ENCODE measurements at regions not wholly inside any gene's neighbourhood (a gene's known extent, or its start where the extent isn't known, plus 50 kb on each side); places are given as distances from the start of the nearest gene placed in this dataset.

DNA sequence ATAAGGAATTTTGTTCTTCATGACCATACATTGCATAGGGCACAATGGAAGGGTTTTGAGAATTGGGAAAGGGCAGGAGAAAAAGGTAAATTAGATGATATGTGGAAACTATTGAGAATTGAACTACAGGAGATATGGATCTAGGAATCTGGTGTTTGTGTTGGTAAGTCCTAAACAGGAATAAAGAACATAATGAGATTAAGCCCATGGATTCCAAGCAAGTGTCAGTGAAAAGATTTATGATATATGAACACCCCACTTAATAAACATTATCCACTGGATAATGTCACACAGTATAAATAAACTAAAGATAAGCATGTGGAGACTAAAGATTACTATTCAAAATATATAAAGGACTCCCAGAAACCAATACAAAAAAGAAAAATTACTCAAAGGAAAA, 98.2 kb downstream of the TNFSF18 start:
- DNase-seq (ENCODE audit: low read depth), result no peak

GRCh38 chr1:172954476-172955150, 96.1 kb downstream of the TNFSF18 start:
- no peak for DNase-seq (ENCODE audit: low read depth)

- no peak for DNase-seq (ENCODE audit: low read depth)
These were observed 95.5 kb downstream of the TNFSF18 start for GRCh38 chr1:172955161-172955815.

GRCh38 chr1:172956871-172957270, 93.9 kb downstream of the TNFSF18 start:
- DNase-seq (ENCODE audit: low read depth), result no peak

DNA sequence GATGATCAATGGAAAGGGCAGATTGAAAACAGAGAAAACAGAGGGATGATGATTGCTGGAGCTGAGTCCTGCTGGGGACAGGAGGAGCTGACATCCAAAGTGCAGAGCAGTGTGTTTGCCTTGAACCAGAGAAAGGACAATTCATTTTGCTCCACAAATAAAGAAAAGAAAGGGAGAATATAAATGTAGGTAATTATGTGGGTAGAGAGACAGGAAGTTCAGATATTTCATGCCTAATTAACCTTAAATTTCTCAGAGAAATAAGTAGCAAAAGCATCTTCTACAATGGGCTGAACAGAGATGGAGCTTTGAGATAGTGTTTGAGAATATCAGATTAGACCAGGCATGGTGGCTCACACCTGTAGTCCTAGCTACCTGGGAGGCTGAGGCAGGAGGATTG, 93.2 kb downstream of the TNFSF18 start:
- no peak for DNase-seq (ENCODE audit: low read depth)

- no peak for DNase-seq (ENCODE audit: low read depth)
These were observed 91.2 kb downstream of the TNFSF18 start for GRCh38 chr1:172959571-172959970.

DNA sequence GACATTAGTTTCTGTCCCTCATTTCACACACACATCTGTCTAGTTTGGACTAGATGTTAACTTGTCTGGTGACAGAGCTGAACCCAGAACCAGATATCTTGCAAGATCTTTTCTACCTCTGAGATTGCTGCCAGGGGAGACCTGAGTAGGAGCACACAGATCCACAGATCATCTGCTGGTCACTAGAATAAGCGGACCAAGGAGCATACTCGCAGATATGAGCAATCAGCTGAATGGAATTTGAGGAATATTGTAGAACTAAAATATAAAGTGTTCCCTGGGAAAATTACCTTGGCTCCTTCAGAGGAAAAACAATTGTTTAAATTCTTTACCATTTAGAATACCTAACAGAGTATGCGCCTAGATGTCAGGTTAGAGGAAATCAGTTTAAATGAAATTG, 90.7 kb downstream of the TNFSF18 start:
- no peak for DNase-seq (ENCODE audit: low read depth)

DNA sequence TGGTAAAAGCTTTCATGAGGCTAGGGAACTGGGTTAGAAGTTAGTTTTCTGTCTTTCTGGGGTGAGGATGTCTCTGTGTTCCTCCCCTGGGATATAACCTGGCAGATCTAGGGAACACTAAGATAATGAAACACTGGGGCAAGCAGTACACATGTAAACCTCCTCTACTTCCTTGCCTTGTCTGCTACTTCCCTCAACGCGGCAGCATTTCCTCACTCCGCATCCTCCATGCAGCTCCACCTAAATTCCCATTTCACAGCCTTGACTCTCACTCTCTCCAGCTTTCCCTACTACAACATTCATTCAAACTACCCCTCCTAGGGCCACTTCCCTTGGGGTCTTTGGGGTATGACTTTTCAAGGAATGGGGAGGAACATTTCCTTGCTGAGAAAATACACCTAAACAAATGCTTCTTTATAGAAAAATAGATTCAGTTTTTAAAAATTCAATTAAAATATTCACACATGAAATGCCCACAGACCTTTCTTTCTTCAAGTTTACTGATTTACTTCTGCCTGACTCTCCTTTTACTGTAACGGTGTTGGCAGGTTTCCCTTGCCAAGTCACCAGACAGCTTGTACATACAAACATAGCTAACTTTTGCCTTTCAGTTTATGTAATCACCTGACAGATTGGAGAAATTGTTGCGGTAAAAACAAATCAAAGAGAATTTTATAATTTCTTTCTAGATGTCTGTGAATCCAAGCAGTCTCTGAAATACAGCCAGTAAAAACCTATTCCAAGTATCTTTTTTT, 90.1 kb downstream of the TNFSF18 start:
- DNase-seq (ENCODE audit: low read depth), result no peak

- no peak for DNase-seq (ENCODE audit: low read depth)
These were observed 85.9 kb downstream of the TNFSF18 start for GRCh38 chr1:172964864-172965263.

DNA sequence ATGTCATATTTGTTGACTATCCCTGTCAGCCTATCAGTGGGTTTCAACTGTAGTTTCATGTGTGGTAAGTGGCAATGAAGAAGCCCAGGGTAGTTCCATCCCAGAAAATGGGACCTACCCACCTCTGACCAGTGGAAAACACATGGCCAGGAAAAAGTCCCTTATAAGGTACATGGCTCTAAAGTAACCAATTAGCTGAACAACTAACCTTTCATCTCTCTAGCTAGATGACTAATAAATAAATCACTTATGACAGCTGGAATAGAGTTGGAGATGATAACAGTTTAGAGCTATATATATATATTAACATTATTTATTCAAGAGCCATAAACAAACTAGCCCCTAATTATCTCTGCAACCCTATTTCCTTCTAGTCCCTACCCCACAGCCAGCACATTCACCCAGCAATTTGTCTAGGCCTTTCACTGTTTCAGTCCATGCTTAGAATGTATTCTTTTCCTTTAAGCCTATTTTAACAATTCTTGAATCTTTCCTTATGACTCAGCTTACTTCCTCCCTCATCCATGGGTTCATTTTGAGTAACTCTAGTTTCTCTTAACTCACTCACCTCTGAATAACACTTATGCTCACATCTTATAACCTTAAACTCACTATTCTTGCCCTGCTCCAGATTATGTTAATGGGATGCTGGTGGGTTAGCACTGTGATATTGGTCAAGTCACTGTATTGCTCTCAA, 83.7 kb downstream of the TNFSF18 start:
- no peak for DNase-seq (ENCODE audit: low read depth)

DNA sequence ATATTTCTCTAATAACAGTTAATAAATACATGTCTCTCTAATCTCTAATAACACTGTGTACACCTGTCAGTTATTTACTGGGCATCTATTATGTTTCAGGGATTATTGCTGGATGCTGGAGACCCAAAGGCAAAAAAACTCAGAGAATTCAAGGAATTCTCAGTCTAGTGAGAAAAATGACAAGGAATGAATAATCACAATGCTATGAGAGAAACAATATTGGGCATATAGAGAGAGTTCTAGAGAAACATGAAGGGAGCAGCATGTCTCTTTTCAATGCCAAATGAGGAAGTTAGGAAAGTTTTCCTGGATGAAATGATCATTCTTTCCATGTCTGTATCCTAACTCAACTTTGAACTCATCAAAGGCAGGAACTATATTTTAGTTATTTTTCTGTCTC, 82.8 kb downstream of the TNFSF18 start:
- no peak for DNase-seq (ENCODE audit: low read depth)

DNA sequence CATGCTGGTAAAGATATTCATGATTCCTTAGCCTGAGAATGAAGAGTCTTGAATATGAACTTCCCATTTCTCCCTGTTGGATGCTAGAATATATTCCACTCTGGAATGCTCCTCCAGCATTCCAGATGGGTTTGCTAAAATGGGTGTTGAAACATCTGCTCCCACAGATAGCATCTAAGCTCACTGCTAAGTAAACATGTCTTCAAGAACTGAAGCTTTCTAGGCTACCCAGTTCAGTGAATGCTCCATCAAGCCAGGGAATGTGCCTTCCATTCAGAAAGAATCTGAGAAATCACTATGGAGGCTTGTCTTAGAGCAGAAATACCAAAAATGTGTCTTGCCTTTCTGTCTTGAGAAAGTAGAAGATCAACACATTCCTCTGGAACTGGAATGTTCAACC, 81.1 kb downstream of the TNFSF18 start:
- DNase-seq (ENCODE audit: low read depth), result no peak

- DNase-seq (ENCODE audit: low read depth), result no peak
These were observed 80.6 kb downstream of the TNFSF18 start for GRCh38 chr1:172970186-172970585.

DNA sequence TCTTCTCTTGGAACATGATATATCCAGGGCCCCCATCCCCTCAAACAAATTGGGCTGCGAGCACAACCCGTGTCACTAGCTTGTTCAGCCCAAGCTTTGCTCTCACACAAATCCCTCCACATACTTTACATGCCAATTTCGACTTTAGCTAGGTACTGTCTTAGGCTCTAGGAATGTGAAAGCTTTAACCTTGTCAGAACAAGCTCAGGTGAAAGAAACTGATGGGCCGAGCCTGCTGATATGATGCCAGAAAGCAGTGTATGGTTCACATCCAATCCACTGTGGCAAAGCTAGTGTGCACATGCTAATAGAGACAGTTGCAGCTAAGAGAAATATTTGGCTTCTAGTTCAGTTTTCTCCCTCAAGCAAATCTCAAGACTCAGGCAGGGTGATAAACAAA, 79.5 kb downstream of the TNFSF18 start:
- no peak for DNase-seq (ENCODE audit: low read depth)

DNA sequence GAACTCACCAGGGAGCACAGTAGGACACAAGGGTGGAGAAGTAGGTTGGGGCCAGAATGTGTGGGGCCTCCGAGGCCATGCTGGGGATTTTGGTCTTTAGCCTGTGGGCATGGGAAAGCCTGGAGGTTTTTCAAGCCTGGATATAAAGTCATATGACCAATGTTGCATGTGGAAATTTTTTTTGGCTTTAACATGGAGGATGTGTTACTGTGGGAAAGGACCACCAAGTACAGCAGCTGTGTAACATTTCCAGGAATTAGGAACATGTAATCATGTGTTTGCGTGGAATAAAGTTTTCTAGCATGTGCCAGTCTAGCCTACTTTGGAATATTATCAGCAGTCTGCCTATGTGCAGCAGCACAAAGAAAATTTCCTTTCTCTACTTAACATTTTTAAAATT, 78.5 kb downstream of the TNFSF18 start:
- DNase-seq (ENCODE audit: low read depth), result no peak

GRCh38 chr1:172973424-172973823, 77.3 kb downstream of the TNFSF18 start:
- no peak for DNase-seq (ENCODE audit: low read depth)

GRCh38 chr1:172976222-172977041, 74.3 kb downstream of the TNFSF18 start:
- no peak for DNase-seq (ENCODE audit: low read depth)

DNA sequence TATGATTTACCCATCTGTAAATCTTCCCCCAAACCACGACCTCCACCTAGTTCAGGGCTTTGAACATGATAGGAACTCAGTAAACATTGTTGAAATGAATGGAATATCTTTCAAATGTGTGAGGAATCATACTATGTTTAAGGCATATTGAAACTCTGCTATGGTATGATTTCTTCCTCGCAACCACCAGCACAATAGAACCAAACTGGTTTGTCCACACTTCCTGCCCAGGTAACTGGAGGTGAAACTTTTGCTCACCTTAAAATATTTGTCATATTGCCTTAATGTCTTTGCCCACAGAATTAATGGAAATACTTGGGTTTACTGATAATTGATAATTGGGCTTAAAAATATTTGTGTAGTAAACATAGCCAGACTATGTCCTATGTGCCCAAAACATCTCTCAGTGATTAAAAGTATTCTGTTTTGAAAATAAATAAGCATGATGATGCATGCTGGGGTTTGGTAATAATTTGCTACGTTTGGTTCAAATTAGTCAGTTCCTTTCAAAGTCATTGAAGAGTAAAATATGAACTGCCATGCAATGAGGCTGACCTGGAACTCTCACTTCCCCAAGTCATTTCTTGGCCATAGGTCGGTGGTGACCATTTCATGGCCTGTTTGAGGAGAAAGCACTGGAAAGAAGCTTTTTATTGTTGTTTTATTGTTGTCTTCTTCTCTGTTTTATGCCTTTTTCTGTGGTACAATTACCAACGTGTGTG, 73.3 kb downstream of the TNFSF18 start:
- DNase-seq (ENCODE audit: low read depth), result no peak

DNA sequence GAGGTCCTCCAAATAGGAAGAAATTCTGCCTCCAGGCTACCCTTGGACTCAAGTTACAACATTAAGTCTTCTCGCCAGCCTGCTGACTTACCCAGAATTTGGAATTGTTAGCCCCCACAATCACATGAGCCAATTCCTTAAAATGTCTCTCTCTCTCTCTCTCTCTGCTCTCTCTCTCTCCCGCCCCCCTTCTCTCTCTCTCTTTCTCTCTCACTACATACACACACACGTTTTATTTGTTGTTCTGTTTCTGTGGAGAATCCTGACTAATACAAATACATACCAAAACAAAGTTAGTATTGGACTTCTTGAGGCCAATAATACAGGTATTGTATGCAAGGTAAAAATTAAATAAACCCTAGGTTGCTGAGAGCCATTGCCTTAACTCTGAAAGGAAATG, 72.1 kb downstream of the TNFSF18 start:
- no peak for DNase-seq (ENCODE audit: low read depth)

- DNase-seq (ENCODE audit: low read depth), result no peak
These were observed 70.9 kb downstream of the TNFSF18 start for GRCh38 chr1:172979828-172980227.

- no peak for DNase-seq (ENCODE audit: low read depth)
These were observed 70.3 kb downstream of the TNFSF18 start for GRCh38 chr1:172980456-172980855.

Measured in stimulated activated CD8-positive, alpha-beta memory T cell treated with anti-CD3 and anti-CD28 coated beads, Interleukin-15, amount 100 ng/mL, for 24 hours (primary cell).